ENCODE measurements at regions not wholly inside any gene's neighbourhood (a gene's known extent, or its start where the extent isn't known, plus 50 kb on each side); places are given as distances from the start of the nearest gene placed in this dataset.
A peak's percentile ranks its signal among the peaks of the same experiment; 100 is the strongest.

GRCh38 chr5:6937677-6938076 is 224.4 kb downstream of the TENT4A start:
- no peak for DNase-seq

- DNase-seq, result no peak
Measured at GRCh38 chr5:6941631-6942030, 228.4 kb downstream of the TENT4A start.

DNA sequence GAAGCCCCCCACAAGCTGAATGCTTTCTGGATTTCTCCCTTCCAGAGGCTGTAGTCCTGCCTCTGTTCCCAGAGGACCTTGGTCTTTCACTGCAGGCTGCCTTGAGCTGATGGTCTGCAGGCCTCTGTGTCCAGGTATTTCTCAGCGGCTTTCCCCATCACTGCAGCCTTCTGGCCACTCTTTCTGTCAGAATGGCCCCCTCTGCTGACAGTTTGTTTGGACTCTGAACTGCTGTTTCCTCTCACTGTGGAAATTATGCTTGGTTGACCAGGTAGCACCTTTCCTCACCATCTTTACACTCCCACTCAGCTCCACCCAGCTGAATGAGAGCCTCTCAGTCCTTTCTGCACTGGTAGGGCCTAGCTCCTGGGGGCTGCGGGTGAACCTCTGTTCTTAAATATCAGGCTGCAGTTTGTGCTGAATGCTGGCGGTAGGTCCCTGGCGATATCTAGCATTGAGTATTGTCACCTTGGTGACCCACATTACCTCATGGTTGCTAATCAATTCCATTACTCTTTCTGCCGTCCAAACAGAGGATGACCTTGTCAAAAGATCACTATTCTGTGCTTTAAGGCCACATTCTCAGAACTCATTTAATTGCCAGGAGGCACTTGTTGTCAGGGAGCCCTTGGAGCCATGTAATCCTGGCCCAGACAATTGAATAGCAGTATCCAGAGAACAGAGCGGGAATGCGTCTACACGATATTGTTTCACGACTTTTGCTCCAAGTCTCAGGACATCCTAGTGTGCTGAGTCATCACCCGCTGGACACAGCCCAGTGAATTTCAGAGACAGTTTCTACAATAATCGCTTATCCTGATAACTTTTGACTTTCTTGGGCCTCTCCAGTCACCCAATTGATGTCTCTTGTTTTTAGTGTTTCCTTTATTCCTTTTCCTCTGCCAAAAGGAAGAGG is 230.2 kb downstream of the TENT4A start:
- DNase-seq, result no peak

DNA sequence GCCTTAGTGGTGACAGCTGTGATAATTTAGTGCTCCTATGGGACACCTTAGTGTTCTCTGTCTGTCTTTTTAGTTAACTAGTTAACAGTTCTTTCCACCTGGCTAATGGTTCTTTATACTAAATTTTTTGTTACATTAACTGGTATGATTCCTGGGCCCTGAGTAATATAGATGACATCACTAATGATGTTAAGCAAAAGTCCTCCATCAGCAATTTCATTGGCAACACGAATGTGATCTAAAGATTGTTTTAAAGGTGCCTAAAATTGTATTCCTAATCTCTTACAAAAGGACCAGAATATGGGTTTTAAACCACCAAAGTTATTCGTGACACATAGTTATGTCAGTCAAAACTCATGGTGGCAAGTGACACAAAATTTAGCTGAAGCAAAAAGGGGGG is 235.3 kb downstream of the TENT4A start:
- no peak for DNase-seq

- DNase-seq, result no peak
Measured at GRCh38 chr5:6949230-6949629, 236.0 kb downstream of the TENT4A start.

GRCh38 chr5:6950250-6950649 is 237.0 kb downstream of the TENT4A start:
- no peak for DNase-seq

- no peak for DNase-seq
Measured at GRCh38 chr5:6950860-6951259, 237.6 kb downstream of the TENT4A start.

- DNase-seq, result no peak
Measured at GRCh38 chr5:6961123-6961522, 247.9 kb downstream of the TENT4A start.

- peak; percentile 51 for DNase-seq
Measured at GRCh38 chr5:6961837-6962635, 248.8 kb downstream of the TENT4A start.

- no peak for DNase-seq
Measured at GRCh38 chr5:6976971-6977370, 263.7 kb downstream of the TENT4A start.

GRCh38 chr5:6979061-6979460 is 265.8 kb downstream of the TENT4A start:
- no peak for DNase-seq

DNA sequence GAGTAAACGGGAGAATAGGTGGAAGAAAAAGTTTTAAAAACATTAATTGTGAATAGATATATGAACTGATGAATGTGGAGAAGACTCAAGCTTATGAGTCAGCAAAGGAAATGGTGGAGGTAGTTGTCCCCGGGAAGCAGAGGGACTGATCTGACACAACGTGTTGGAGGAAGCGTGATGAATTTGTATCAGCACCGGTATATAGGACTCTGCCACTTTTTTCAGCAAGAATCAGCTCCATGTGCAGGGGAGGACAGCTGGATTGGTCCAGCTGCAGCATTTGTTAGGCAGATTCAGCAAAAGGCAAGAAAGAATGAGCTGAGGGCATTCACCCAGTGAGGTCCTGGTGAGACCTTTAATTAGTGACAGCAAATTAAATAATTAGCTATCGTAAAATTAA is 276.0 kb downstream of the TENT4A start:
- no peak for DNase-seq

DNA sequence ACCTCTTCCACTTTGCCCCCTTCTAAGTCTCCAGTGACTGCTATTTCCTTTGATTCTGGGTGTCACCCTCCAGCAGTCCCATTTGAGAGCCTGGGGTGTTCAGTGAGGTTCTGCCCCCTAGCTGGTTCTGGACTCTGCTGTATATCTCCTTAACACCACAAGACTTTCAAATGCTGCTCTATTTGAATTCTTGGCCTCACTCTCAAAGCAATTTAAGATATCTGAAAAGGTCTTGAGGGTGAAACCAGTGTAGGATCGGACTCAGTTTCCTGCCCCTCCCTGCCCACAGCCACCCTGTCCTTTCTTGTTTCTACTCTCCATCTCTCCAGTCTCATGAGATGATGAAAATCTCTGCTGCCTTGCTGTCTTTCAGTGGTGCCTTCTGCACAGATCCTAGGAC is 280.9 kb downstream of the TENT4A start:
- no peak for DNase-seq

DNA sequence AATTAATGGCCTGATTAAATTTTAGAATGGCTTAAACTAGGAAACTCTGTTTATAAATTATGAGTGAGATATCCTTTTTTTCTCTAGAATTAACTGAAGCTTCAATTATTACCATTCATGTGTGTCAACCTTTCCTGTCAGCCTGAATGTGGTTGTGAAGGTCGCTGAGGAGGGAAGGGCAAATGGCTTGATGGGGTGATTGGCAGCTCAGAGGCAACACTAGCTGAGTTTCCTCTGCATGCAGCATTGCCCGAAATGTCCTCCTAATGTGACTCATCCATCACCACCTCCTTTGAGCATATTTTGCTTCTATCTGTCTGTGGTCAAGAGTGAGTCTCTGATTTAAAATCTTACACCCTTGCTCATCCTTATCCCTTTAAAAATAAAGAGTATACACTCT is 281.9 kb downstream of the TENT4A start:
- no peak for DNase-seq

DNA sequence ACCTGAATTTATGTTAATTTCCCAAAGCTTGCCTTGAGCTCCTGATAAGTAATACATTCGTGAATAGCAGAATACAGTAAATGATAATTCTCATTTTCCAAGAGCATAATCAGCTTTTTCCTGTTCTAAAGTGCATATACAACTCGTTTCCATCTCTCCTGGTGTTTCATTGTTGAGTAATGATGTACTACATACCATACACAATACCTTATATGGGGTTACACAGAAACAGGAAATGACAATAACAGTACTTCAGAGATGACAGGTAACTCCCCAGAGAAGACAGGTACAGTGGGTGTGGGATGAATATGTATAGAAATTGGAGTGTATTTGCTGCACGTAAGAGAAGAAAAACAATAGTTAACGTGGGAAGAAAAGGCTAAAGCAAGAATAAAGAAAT is 287.1 kb downstream of the TENT4A start:
- no peak for DNase-seq

GRCh38 chr5:7010591-7010990 is 297.4 kb downstream of the TENT4A start:
- DNase-seq, result no peak

DNA sequence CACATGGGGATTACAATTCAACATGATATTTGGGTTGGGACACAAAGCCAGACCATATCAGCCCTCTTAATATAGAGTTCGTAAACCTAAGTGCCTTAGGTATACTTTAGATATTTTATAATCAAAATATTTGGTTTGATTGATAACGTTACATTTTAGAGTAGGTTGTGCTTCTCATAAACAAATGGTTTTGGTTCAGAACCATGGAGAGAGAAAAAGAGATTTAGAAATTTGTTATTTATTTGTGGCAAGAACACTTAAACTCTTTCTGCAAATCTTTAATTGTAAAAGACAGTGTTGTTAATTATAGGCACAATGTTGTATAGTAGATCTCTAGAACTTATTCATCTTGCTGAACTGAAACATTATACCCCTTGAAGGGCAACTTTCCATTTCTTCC is 298.8 kb downstream of the TENT4A start:
- DNase-seq, result no peak

GRCh38 chr5:7014611-7015010 is 301.4 kb downstream of the TENT4A start:
- no peak for DNase-seq

GRCh38 chr5:7015586-7016256 is 302.5 kb downstream of the TENT4A start:
- DNase-seq, result no peak

GRCh38 chr5:7016999-7017747 is 303.9 kb downstream of the TENT4A start:
- DNase-seq, result no peak

DNA sequence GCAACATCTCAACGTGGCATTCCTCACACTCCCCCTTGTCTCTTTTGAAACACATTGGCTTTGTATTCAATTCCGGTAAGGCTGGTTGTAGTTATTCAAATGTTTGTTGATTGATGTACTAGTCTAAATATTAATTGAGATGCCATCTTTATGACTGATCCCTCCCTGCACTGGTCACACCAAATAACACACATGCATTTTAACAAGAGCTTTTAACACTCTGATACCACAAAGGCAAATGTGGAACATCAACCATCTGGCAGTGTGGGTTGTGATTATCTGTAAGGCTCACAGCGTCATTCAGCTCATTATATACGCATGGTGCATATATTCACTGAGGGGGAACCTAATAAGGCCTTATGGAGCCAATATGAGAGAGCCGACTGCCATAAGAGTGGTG is 305.0 kb downstream of the TENT4A start:
- DNase-seq, result no peak

DNA sequence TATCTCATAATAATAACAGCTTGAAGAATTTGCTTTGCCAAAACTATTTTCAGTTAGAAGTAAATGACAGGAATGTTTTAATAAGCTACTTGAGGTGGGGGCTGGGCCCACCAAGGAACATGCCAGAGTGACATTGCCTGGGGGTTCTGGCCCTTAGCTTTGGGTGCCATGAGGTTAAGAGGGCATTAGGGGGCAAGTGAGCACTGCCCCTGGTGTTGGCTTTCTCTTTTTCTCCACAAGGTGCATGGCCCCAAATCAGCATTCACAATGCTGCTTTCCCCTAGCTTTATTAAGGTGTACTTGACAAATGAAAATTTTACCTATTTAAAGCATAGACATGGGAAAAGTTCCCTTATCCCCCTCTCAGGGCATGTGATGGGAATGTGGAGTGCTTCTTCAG is 305.4 kb downstream of the TENT4A start:
- no peak for DNase-seq

All from NCI-H2081 treated with DMSO at 0.1 percent for 48 hours (cell line).